ENCODE measurements at regions not wholly inside any gene's neighbourhood (a gene's known extent, or its start where the extent isn't known, plus 50 kb on each side); places are given as distances from the start of the nearest gene placed in this dataset.
A peak's percentile ranks its signal among the peaks of the same experiment; 100 is the strongest.

DNA sequence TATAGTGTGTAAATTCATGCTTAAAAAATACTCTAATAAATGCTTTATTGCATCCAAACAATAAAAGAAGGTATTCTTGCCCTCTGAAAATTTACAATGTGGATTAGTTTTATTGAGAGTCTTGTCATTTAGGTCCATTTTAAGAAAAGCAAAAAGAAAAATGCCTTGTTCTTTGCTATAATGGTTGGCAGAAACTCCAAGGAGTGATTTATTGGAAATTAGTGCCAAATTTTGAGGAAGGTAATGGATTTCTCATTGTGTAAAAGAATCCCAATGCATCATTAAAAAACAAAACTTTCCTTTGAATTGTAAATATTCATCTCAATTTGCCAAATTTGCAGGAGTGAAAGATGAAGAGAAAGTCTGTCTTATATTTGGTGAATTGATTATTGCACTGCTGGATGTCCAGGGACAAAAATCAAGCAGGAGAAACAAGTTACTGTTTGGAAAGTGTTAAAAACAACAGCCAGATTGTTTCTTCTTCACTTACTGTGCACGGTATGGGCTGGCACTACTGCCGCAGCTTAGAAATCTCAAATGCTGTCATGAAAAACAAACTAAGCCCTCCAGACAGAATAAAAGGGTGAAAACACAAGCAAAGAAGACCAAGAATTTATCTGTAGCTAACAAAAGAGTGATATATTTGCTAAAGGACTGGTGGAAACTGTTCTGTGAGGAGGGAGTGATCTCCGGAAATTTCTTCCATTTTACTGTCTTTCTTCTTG lies 511.7 kb downstream of the TMTC2 start:
- Histone ChIP-seq H3K4me1 (replicated peaks in 1 of 4; ENCODE audit: control insufficient read depth in 3 of 4, insufficient read depth in 4 of 4, low read length in 3 of 4) (peaks cover 0 to 16% (median 4%) of the 10 kb centered on the region in 4 experiments; a peak in 3 of 7 replicates), H3K4me3 (ENCODE audit: extremely low read depth in 1 of 4, insufficient read depth in 2 of 4, low read depth in 3 of 4, low read length in 4 of 4) (peak overlapping the region in 1 of 4 experiments; percentile 37; a peak in 1 of 8 replicates), H2AFZ (ENCODE audit: low read length) (peak overlapping the region; percentile 36; the same call in 1 of the 2 replicates), H3K9ac (replicated peaks in 1 of 4; ENCODE audit: extremely low read depth in 1 of 4, low read depth in 3 of 4, low read length in 3 of 4) (no peak overlapping the region), H4K20me1 (replicated peaks in 1 of 2; ENCODE audit: control insufficient read depth in 1 of 2, insufficient read depth in 2 of 2, low read length in 2 of 2) (no peaks in the 10 kb centered on the region), H2AK5ac (ENCODE audit: low read depth, low read length) (no peak overlapping the region), H4K91ac (replicated peaks; ENCODE audit: insufficient read length, low read length) (no peak overlapping the region), H4K5ac (ENCODE audit: insufficient read length, low read depth, low read length) (peak overlapping the region; percentile 99), H3K27me3 (replicated peaks in 1 of 4; ENCODE audit: control insufficient read depth in 3 of 4, extremely low read depth in 1 of 4, insufficient read depth in 3 of 4, low read length in 3 of 4) (no peaks in the 10 kb centered on the region), H3K23ac (ENCODE audit: insufficient read length) (no peak overlapping the region), H3K79me1 (ENCODE audit: low read depth, low read length) (no peaks in the 10 kb centered on the region), H3K27ac (ENCODE audit: low read depth, low read length) (no peak overlapping the region), H2BK120ac (replicated peaks; ENCODE audit: low read depth, low read length) (peak overlapping the region; percentile 80), H3K14ac (ENCODE audit: insufficient read length) (no peak overlapping the region), H3K4me2 (ENCODE audit: insufficient read depth in 1 of 2, low read depth in 2 of 2, low read length in 2 of 2) (peak overlapping the region; percentile 52 to 54; a peak in 3 of 4 replicates), H3K18ac (ENCODE audit: extremely low read depth, low read length) (no peak overlapping the region; the same call in 1 of the 2 replicates), H2BK5ac (ENCODE audit: low read depth, low read length) (peak overlapping the region; percentile 42; the same call in 1 of the 2 replicates), H3K4ac (replicated peaks; ENCODE audit: insufficient read length, low read depth, low read length) (no peak overlapping the region), H3K36me3 (ENCODE audit: control insufficient read depth in 2 of 4, insufficient read depth in 4 of 4, low read length in 3 of 4) (no peaks in the 10 kb centered on the region), H4K8ac (ENCODE audit: extremely low read depth, insufficient read depth, low read length) (no peak overlapping the region), H3K23me2 (ENCODE audit: low read depth, low read length) (no peaks in the 10 kb centered on the region), H2BK12ac (ENCODE audit: low read depth, low read length) (no peak overlapping the region), H3K9me3 (ENCODE audit: insufficient read depth in 2 of 2, low read depth in 1 of 2, low read length in 1 of 2) (no peaks in the 10 kb centered on the region), H2BK15ac (ENCODE audit: low read length) (no peak overlapping the region), H2BK20ac (ENCODE audit: low read length) (no peak overlapping the region), H3K79me2 (ENCODE audit: control insufficient read depth in 1 of 2, insufficient read depth in 2 of 2, low read length in 2 of 2) (no peaks in the 10 kb centered on the region), H3K56ac (replicated peaks; ENCODE audit: insufficient read length, low read depth, low read length) (no peak overlapping the region)
- ChIA-PET POLR2A (ENCODE audit: partially characterized antibody) (no interaction called here), CTCF (ENCODE audit: partially characterized antibody) (interaction anchor here (0.7 kb wide), 1 partner anchor 173 kb away, joined by 3 read pairs; no protein-coding TSS in a partner anchor)
- 13% methylated on average over 3 of the region's 3 CpGs; no CpG with 5 or more reads in 1 of the 2 experiments for WGBS, 2 experiments (ENCODE audit: extremely low coverage in 1 of 2, insufficient coverage in 1 of 2, insufficient read length in 1 of 2, insufficient replicate concordance in 2 of 2, low coverage in 1 of 2, low lambda C conversion rate in 2 of 2, missing lambda C conversion rate in 1 of 2)
- FAIRE-seq (peak; percentile 69), DNase-seq (ENCODE audit: low read depth in 1 of 2, low spot score in 2 of 2) (no peak)
- TF ChIP-seq ATF2 (IDR thresholded peaks at IDR 0.05; ENCODE audit: low read length) (no peak), TAF1 (IDR thresholded peaks at IDR 0.05; ENCODE audit: low read depth, low read length) (no peak), ASH2L (IDR thresholded peaks at IDR 0.05; ENCODE audit: low read length) (no peak), CEBPB (IDR thresholded peaks at IDR 0.05; ENCODE audit: low read depth, low read length) (no peak), BACH1 (IDR thresholded peaks at IDR 0.05; ENCODE audit: low read length) (no peak), POLR2AphosphoS5 (IDR thresholded peaks at IDR 0.05; ENCODE audit: low read depth, low read length) (no peak), HDAC6 (IDR thresholded peaks at IDR 0.05; ENCODE audit: low read depth, low read length) (no peak), MAFK (IDR thresholded peaks at IDR 0.05; ENCODE audit: low read depth, low read length) (no peak), GTF2F1 (IDR thresholded peaks at IDR 0.05; ENCODE audit: borderline replicate concordance, low read depth, low read length) (no peak), POLR2A (IDR thresholded peaks at IDR 0.05; ENCODE audit: control extremely low read depth in 1 of 2, low read depth in 2 of 2, low read length in 2 of 2) (no peak), PHF8 (conservative IDR thresholded peaks at IDR 0.05; ENCODE audit: low read depth, low read length) (no peak), MAX (IDR thresholded peaks at IDR 0.05) (no peak)

Data from H1 (cell line).